ENCODE measurements at regions not wholly inside any gene's neighbourhood (a gene's known extent, or its start where the extent isn't known, plus 50 kb on each side); places are given as distances from the start of the nearest gene placed in this dataset.

DNA sequence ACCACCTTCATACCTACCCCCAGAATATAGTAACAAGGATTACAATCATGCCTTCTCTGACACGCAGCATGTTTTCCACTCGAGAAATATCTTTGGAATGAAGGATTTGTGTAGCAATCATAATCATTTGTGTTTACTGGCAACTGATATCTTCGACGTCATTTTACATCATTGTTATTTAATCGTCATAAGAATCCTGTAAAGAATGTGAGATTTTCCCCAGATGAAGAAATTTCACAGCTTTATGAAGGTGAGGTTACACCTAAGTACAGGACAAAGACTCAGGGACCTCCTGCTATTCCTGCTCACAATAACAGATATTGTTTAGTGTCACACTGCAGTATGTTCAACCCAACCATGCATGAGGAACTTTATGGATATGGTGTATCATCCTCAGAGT, 198.2 kb upstream of the LDB2 start:
- no peak for DNase-seq

DNA sequence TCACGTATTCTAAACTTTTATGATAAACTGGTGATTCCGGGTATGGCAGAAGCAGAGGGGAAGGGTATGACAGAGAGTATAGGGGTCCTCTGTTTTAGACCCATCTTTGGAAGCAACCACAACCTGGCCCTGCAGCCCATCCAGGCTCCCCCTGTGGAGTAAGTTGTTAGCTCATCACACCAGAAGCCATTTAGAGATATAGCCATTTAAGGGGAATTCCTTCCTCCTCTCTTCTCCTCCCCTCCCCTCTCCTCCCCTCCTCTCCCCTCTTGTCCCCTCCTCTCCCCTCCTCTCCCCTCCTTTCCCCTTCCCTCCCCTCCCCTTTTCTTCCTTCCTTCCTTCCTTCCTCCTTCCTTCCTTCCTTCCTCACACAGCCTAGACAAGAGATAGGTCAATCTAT, 197.3 kb upstream of the LDB2 start:
- DNase-seq: no peak

GRCh38 chr4:17094876-17095210, 196.4 kb upstream of the LDB2 start:
- DNase-seq: no peak

- no peak for DNase-seq
Observed at GRCh38 chr4:17094159-17094875, 195.9 kb upstream of the LDB2 start.

DNA sequence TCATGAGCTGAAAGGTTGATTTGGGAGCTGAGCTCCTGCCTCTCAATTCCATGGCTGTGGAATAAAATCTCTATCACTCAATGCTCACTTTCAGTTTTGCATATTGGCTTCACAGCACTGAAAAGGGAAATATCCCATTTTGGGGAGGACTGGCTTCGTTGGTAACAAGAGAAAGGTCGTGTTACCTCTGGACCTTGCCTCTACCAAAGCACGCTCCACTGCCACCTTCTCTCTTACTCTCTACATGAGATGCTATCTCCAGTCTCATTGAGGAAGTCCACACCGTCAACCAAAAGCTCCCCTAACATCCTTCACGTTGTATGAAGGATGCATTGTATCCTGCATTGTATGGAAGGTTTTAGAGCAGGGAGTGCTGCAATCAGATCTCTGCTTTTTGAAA, 195.0 kb upstream of the LDB2 start:
- DNase-seq: no peak

- DNase-seq: no peak
Observed at GRCh38 chr4:17092736-17093437, 194.4 kb upstream of the LDB2 start.

- DNase-seq: no peak
Observed at GRCh38 chr4:17091104-17091503, 192.7 kb upstream of the LDB2 start.

DNA sequence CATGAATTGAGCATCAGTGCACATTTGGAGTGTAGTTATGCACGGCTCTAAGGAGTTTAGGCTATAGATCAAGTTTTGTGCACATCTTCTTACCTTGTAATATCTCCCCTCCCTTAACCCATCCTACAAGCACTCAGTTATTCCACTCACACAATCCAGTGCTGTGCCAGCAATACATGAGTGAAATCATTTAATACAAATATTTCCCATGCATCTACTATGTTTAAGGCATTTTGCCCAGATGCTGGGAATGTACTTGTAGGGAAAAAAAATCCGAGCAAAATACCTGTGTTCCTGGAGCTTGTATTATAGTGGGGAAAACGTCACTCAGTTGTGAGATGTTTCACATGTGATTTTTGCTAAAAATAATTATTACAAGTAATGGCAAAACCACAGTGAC, 191.6 kb upstream of the LDB2 start:
- no peak for DNase-seq

DNA sequence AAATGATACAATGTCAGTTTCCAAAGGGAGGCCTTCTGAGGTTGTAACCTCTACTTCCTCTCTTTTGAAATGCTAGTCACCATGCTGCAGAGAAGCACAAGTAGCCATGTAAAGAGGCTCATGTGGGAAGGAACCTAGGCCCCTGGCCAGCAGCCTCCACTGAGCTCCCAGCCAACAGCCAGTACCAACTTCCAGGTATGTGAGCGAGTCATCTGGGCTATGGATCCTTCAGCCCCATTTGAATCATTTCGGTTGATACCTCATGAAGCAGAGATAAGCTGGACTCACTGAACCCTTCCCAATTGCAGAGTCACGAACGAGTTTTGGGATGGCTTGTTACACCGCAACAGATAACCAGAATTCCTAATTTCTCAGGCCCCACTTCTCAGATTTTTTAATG, 187.0 kb upstream of the LDB2 start:
- DNase-seq: no peak

GRCh38 chr4:17082186-17082585, 183.7 kb upstream of the LDB2 start:
- no peak for DNase-seq

- no peak for DNase-seq
Observed at GRCh38 chr4:17081179-17081578, 182.7 kb upstream of the LDB2 start.

GRCh38 chr4:17077105-17077504, 178.7 kb upstream of the LDB2 start:
- DNase-seq: no peak

- no peak for DNase-seq
Observed at GRCh38 chr4:17072483-17072882, 174.0 kb upstream of the LDB2 start.

DNA sequence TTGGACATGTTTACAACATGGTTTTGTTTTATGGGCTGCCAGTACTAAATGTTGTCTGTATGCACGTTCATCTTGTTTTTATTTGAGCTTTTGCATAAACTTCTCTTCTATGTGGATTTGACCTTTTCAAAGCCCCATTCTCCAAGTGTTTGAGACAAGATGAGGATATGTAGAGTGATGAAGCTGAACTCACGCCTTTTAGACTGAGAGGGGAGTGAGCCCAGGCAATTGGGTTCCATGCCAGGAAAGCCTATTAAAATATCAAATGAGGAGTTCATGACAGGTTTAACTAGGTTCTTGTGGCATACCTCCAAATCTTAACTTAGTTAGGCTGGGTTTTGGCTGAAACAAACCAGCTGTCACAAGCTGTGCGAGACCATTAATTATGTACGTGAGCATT, 170.4 kb upstream of the LDB2 start:
- DNase-seq: no peak

DNA sequence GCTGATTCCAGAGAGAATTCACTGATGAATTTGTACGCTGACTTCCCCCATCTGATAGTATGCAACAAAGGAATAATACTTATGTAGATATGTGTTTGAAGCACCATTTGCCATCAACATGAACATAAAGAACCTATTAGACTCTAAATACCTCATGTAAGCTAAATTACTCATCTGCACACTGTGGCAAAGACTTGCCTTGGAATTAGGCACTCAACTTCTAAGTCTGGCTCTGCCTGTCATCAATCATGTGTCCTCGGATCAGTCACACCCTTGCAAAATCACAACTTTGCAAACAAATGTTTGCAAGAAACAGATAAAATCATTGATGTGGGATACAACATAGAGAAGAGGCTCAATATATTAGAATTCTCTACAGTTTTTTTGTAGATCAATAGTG, 169.9 kb upstream of the LDB2 start:
- DNase-seq: no peak

DNA sequence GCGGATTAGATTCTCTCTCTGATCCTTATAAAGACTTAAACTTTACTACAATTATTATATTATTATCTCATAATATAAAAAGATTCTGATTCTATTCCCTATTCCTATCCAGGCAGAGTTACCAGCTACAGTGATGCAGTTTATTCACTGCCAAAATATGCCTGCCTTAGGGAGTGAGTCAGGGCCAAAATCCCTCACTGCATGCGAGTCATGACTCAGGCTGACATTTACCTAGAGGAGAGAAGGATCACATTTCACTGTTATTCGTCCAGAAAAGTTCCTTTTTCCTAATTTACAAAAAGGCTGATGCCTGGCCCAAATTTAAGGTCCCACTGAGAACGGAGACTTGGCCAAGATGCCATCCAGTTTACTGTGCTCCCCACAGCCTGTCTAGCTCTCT, 168.5 kb upstream of the LDB2 start:
- no peak for DNase-seq

- DNase-seq: no peak
Observed at GRCh38 chr4:17066236-17066635, 167.8 kb upstream of the LDB2 start.

DNA sequence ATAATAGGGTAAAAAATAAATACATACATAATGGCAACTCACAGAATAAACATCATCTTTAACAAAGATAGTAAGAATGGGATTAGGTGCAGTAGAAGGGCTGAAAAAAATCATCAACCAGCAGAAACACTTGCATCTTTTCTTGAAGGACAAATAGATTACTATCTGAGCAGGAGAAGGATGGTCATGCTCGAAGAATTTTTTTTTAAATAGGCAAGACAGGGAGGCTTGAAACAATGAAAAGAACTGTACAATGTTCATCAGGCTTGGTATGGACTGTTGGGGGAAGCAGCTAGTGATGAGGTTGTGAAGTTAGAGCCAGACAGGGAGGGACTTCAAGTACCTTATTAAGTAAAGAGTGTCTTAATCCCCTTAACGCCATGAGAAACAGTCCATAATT, 167.4 kb upstream of the LDB2 start:
- DNase-seq: no peak

- no peak for DNase-seq
Observed at GRCh38 chr4:17064959-17065358, 166.5 kb upstream of the LDB2 start.

GRCh38 chr4:17063888-17064287, 165.4 kb upstream of the LDB2 start:
- DNase-seq: no peak

DNA sequence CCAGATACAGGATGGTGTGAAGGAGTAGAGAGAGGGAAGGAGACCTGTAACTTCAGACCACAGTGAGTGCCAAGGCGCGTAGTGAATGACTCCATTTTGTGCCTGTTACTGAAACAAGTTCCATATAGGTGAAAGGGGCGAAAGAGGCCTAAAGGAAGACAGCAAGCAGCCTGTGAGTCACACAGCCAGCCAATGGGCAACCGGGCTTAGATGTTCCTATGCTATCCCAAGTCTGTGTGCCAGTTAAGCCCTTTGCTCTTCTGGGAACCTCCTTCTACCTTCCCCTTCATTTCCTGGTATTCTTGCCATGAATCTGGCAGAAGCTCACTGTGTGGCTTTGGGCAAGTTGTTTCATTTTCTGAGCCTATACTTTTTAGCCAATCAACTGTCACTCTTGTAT, 161.8 kb upstream of the LDB2 start:
- no peak for DNase-seq

GRCh38 chr4:17058916-17059741, 160.7 kb upstream of the LDB2 start:
- no peak for DNase-seq

DNA sequence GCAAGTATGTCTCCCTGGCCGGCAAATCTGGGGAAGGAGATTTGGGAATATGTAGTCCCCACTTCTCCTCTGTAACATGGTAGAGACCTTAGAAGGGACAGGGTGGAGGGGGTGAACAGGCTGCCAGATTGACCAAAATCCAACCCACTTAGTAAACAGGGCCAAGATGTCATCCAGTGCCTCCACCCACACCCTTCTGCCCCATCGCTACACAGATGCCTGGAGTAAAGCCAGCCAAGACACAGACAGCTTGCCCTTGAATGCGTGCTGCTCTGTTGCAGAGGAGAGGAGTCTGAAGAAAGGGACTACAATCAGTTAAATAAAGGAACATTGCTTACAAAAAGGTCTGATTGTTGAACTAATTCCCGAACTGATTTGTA, 160.1 kb upstream of the LDB2 start:
- DNase-seq: no peak

- no peak for DNase-seq
Observed at GRCh38 chr4:17057035-17057434, 158.6 kb upstream of the LDB2 start.

Data from activated CD4-positive, CD25-positive, alpha-beta regulatory T cell (primary cell).